ENCODE measurements at regions not wholly inside any gene's neighbourhood (a gene's known extent, or its start where the extent isn't known, plus 50 kb on each side); places are given as distances from the start of the nearest gene placed in this dataset.

- no peaks in the 10 kb centered on the region for H4K20me1 ChIP-seq (replicated peaks; ENCODE audit: control insufficient read depth, extremely low read depth, insufficient read depth, low read length)
- no TSS peak for BruUV-seq (replicated peaks)
- H3K9me1 ChIP-seq (replicated peaks; ENCODE audit: control insufficient read depth, extremely low read depth, insufficient read depth, low read length): no peaks in the 10 kb centered on the region
- POLR2A ChIA-PET: no interaction called here
- TF ChIP-seq POLR2A (IDR thresholded peaks at IDR 0.05; ENCODE audit: low read depth, low read length) (no peak), FOS (IDR thresholded peaks at IDR 0.05; ENCODE audit: borderline replicate concordance, insufficient read depth, low read length) (no peak), POLR2AphosphoS5 (IDR thresholded peaks at IDR 0.05; ENCODE audit: insufficient read depth, low read depth, low read length) (no peak), GATA2 (IDR thresholded peaks at IDR 0.05; ENCODE audit: insufficient read depth, insufficient read length, low read depth, low read length) (no peak), JUN (IDR thresholded peaks at IDR 0.05; ENCODE audit: borderline replicate concordance, insufficient read depth, insufficient read length, low read depth) (no peak), MAX (IDR thresholded peaks at IDR 0.05; ENCODE audit: insufficient read depth, insufficient read length) (no peak)
- no peak overlapping the region for H3K9ac ChIP-seq (replicated peaks; ENCODE audit: extremely low read depth, insufficient read depth, low read length)
- H3K36me3 ChIP-seq (ENCODE audit: control insufficient read depth in 2 of 2, extremely low read depth in 1 of 2, insufficient read depth in 2 of 2, low read length in 2 of 2): no peaks in the 10 kb centered on the region
- CTCF ChIA-PET: no interaction called here
- H3K9me3 ChIP-seq (replicated peaks; ENCODE audit: control insufficient read depth, insufficient read depth, low read length): no peaks in the 10 kb centered on the region
- intact Hi-C loops (cut with micrococcal nuclease): no loop called here
- dilution Hi-C loops (cut with MboI; ENCODE audit: extremely low pct_ligation_motif_present, low sequenced_read_pairs): no loop called here
- DNase-seq (ENCODE audit: low read depth, low spot score) (no peak), FAIRE-seq (no peak)
- H3K27me3 ChIP-seq (ENCODE audit: control insufficient read depth in 2 of 2, insufficient read depth in 2 of 2, low read length in 2 of 2): no peaks in the 10 kb centered on the region
- no peaks in the 10 kb centered on the region for H3K79me2 ChIP-seq (ENCODE audit: control insufficient read depth, insufficient read depth, low read length)
- H3K27ac ChIP-seq (ENCODE audit: insufficient read depth, low read depth, low read length): no peak overlapping the region
- H3K4me2 ChIP-seq (ENCODE audit: insufficient read depth, low read length): no peak overlapping the region
- no peak overlapping the region for H2AFZ ChIP-seq (ENCODE audit: low read depth, low read length)
- H3K4me3 ChIP-seq (replicated peaks in 1 of 3; ENCODE audit: insufficient read depth in 1 of 3, low read depth in 1 of 3, low read length in 3 of 3): no peak overlapping the region
- no peaks in the 10 kb centered on the region for H3K4me1 ChIP-seq (ENCODE audit: control insufficient read depth, extremely low read depth, insufficient read depth, low read length)
These were observed 103.8 kb downstream of the HAPSTR1 start for GRCh38 chr16:9195287-9195686.

- no peak for DNase-seq (ENCODE audit: low read depth, low spot score)
- Histone ChIP-seq H2AFZ (ENCODE audit: low read depth, low read length) (no peak overlapping the region), H3K9ac (replicated peaks; ENCODE audit: extremely low read depth, insufficient read depth, low read length) (no peak overlapping the region), H3K4me3 (replicated peaks in 1 of 3; ENCODE audit: insufficient read depth in 1 of 3, low read depth in 1 of 3, low read length in 3 of 3) (no peak overlapping the region), H3K36me3 (ENCODE audit: control insufficient read depth in 2 of 2, extremely low read depth in 1 of 2, insufficient read depth in 2 of 2, low read length in 2 of 2) (no peaks in the 10 kb centered on the region), H3K4me2 (ENCODE audit: insufficient read depth, low read length) (no peak overlapping the region), H3K9me1 (replicated peaks; ENCODE audit: control insufficient read depth, extremely low read depth, insufficient read depth, low read length) (no peaks in the 10 kb centered on the region), H3K9me3 (replicated peaks; ENCODE audit: control insufficient read depth, insufficient read depth, low read length) (no peaks in the 10 kb centered on the region), H4K20me1 (replicated peaks; ENCODE audit: control insufficient read depth, extremely low read depth, insufficient read depth, low read length) (no peaks in the 10 kb centered on the region), H3K27me3 (ENCODE audit: control insufficient read depth in 2 of 2, insufficient read depth in 2 of 2, low read length in 2 of 2) (no peaks in the 10 kb centered on the region), H3K4me1 (ENCODE audit: control insufficient read depth, extremely low read depth, insufficient read depth, low read length) (no peaks in the 10 kb centered on the region), H3K79me2 (ENCODE audit: control insufficient read depth, insufficient read depth, low read length) (no peaks in the 10 kb centered on the region), H3K27ac (ENCODE audit: insufficient read depth, low read depth, low read length) (no peak overlapping the region)
- ChIA-PET POLR2A (interaction anchor here (0.7 kb wide), 1 partner anchor 10 kb away, joined by 5 read pairs; no protein-coding TSS in a partner anchor), CTCF (no interaction called here)
- intact Hi-C loops (cut with micrococcal nuclease): no loop called here
- no TSS peak for BruUV-seq (replicated peaks)
- no peak for FAIRE-seq
- dilution Hi-C loops (cut with MboI; ENCODE audit: extremely low pct_ligation_motif_present, low sequenced_read_pairs): no loop called here
- TF ChIP-seq CTCF (IDR thresholded peaks at IDR 0.05; ENCODE audit: extremely low read depth in 1 of 2, insufficient read depth in 1 of 2, low read depth in 1 of 2, low read length in 2 of 2) (no peak), FOS (IDR thresholded peaks at IDR 0.05; ENCODE audit: borderline replicate concordance, insufficient read depth, low read length) (no peak), POLR2A (IDR thresholded peaks at IDR 0.05; ENCODE audit: low read depth, low read length) (no peak), POLR2AphosphoS5 (IDR thresholded peaks at IDR 0.05; ENCODE audit: insufficient read depth, low read depth, low read length) (no peak), GATA2 (IDR thresholded peaks at IDR 0.05; ENCODE audit: insufficient read depth, insufficient read length, low read depth, low read length) (no peak), EZH2 (IDR thresholded peaks at IDR 0.05; ENCODE audit: borderline replicate concordance, low read depth, low read length, severe bottlenecking) (no peak), MAX (IDR thresholded peaks at IDR 0.05; ENCODE audit: insufficient read depth, insufficient read length) (no peak), JUN (IDR thresholded peaks at IDR 0.05; ENCODE audit: borderline replicate concordance, insufficient read depth, insufficient read length, low read depth) (no peak), MYC (IDR thresholded peaks at IDR 0.05; ENCODE audit: low read depth, low read length) (no peak)
These were observed 106.7 kb downstream of the HAPSTR1 start for GRCh38 chr16:9197957-9198661.
